Retinal pigment epithelial cell (primary cell): ENCODE measurements at regions not wholly inside any gene's neighbourhood (a gene's known extent, or its start where the extent isn't known, plus 50 kb on each side); places are given as distances from the start of the nearest gene placed in this dataset.

Experiments
- DNase-seq: peaks from one replicate; pipeline ENCODE4 v3.0.0-alpha.2; 2010; ENCODE audit warnings: low read depth
- H3K4me3 ChIP-seq: 2 replicates; pipeline ENCODE4 v1.5.1; 2011; ENCODE audit warnings: mild to moderate bottlenecking, low read length, control low read depth, moderate library complexity
- TF ChIP-seq, protein P1 (sequence below): conservative IDR thresholded peaks from 2 replicates; pipeline ENCODE4 v1.5.1; 2011; ENCODE audit warnings: low read depth, low read length, control low read depth, inconsistent platforms

- DNase-seq: no peak
- TF ChIP-seq, protein P1, sequence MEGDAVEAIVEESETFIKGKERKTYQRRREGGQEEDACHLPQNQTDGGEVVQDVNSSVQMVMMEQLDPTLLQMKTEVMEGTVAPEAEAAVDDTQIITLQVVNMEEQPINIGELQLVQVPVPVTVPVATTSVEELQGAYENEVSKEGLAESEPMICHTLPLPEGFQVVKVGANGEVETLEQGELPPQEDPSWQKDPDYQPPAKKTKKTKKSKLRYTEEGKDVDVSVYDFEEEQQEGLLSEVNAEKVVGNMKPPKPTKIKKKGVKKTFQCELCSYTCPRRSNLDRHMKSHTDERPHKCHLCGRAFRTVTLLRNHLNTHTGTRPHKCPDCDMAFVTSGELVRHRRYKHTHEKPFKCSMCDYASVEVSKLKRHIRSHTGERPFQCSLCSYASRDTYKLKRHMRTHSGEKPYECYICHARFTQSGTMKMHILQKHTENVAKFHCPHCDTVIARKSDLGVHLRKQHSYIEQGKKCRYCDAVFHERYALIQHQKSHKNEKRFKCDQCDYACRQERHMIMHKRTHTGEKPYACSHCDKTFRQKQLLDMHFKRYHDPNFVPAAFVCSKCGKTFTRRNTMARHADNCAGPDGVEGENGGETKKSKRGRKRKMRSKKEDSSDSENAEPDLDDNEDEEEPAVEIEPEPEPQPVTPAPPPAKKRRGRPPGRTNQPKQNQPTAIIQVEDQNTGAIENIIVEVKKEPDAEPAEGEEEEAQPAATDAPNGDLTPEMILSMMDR: no peak
- H3K4me3 ChIP-seq: no peak overlapping the region
Observed at GRCh38 chr5:60365001-60365400, 335.0 kb downstream of the DEPDC1B start.

DNA sequence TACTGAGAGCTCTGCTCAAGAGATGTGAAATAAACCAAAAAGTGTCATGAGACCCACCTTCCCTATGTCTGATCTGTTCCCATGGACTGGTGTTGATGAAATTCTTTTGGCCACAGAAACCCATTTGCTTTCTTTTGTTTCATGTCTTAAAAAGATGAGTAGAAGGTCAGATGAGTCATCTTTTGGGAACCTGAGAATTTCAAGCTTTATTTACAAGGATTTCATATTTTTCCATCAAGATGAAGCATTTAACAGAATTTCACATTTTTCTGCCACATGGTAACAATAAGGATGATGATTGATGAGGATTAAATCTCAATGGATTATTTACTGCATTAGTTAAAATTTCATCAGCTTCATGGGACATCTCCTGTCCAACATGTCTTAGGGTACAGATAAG, 337.8 kb downstream of the DEPDC1B start:
- H3K4me3 ChIP-seq: no peak overlapping the region
- TF ChIP-seq, protein P1: no peak
- DNase-seq: no peak

GRCh38 chr5:60360355-60360754, 339.6 kb downstream of the DEPDC1B start:
- TF ChIP-seq, protein P1: no peak

DNA sequence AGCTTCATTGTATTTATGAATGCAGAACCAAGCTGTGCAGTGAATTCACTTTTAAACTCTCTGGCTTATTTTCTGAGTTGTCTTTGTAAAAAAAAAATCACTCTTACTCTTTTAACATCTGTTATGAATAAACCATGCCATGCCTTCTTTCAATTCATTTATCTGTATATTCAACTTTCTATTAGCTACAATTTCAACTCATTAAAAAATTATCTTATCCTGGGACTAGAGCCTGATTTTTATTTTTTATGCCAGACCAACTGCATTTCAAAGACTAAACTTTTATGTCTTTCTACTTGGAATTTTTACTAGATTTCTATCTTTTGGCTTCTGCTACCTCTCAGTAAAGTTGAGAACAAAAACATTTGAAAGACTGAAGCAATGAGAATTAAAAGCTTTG, 342.7 kb downstream of the DEPDC1B start:
- DNase-seq: no peak
- H3K4me3 ChIP-seq: no peak overlapping the region
- TF ChIP-seq, protein P1: no peak

More at GRCh38 chr5:60360355-60360754, 339.6 kb downstream of the DEPDC1B start:
- no peak for DNase-seq
- no peak overlapping the region for H3K4me3 ChIP-seq

DNA sequence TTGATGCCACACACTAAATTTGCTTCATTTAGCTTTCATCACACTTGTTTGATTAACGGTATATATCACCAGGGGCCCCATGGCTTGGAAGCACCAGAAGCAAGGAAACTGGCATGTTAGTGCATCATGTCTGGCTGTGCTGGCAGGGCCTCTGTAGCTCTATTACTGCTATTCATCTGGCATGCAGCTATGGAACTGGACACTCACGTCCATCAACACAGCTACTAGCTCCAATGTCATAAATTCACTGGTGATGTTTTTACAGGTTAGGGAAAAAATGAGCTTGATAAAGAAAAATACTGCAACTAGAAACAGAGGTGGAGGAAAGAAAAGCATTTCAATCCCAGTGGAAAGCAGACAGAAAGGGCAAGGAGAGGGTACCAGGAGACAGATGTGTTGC, 343.2 kb downstream of the DEPDC1B start:
- TF ChIP-seq, protein P1: no peak
- H3K4me3 ChIP-seq: no peak overlapping the region
- DNase-seq: no peak

DNA sequence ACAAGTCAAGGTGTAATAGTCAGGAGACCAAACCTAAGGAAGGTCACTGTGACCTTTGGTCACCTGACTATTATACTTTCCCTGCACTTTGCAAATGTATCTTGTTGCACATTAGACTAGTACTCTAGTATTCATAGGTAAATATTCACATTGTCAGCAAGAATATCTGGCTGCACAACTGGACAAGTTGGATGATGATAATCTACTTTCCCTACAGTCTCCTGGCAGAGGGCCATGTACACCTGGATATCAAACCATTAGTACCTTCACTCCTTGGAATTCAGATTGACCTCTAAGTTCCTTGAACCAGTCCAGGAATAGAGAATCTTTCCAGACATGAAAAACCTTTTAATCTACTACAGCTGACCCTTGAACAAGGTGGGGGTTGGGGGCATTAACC, 344.8 kb downstream of the DEPDC1B start:
- TF ChIP-seq, protein P1: no peak
- DNase-seq: no peak

GRCh38 chr5:60354311-60354710, 345.7 kb downstream of the DEPDC1B start:
- no peak for DNase-seq
- no peak overlapping the region for H3K4me3 ChIP-seq
- TF ChIP-seq, protein P1: no peak

More for the DNA sequence above, 344.8 kb downstream of the DEPDC1B start:
- H3K4me3 ChIP-seq: no peak overlapping the region
